ENCODE measurements at regions not wholly inside any gene's neighbourhood (a gene's known extent, or its start where the extent isn't known, plus 50 kb on each side); places are given as distances from the start of the nearest gene placed in this dataset.

- TF ChIP-seq CTCF (conservative IDR thresholded peaks at IDR 0.05; ENCODE audit: low read length) (no peak), EZH2phosphoT487 (IDR thresholded peaks at IDR 0.05; ENCODE audit: borderline replicate concordance, low read depth, low read length) (no peak)
Observed at GRCh38 chr4:24209906-24210305, 320.1 kb upstream of the PPARGC1A start.
